B cell (primary cell): ENCODE measurements at regions not wholly inside any gene's neighbourhood (a gene's known extent, or its start where the extent isn't known, plus 50 kb on each side); places are given as distances from the start of the nearest gene placed in this dataset.

Experiments used
- ATAC-seq: fragments of 200-7000 bp; cut with Tn5 transposase; one replicate; pipeline ENCODE4 v1.10.0; 2021; ENCODE audit warnings: low read depth, mild to moderate bottlenecking, moderate number of reproducible peaks, moderate library complexity
- CTCF ChIA-PET: fragments of 350-600 bp; sonication (Branson Sonifier 250); formaldehyde crosslinking; loops from one replicate; lab custom pipeline; 2021; ENCODE audit warnings: antibody characterized with exemption, inconsistent platforms; lab: Charles Lee
- POLR2A ChIA-PET: fragments of 350-600 bp; sonication (Branson Sonifier 250); formaldehyde crosslinking; loops from one replicate; lab custom pipeline; 2021; ENCODE audit warnings: antibody characterized with exemption; lab: Charles Lee
- DNase-seq: peaks from one replicate; pipeline ENCODE4 v3.0.0; 2013
- H2AFZ ChIP-seq: 2 replicates; pipeline ENCODE4 v1.6.1; 2012; ENCODE audit warnings: mild to moderate bottlenecking, low read depth, low read length; ENCODE audit not compliant: insufficient read depth, poor library complexity, severe bottlenecking
- H3K27ac ChIP-seq, 2 donors: 1 replicate in 1 of 2; 2 replicates in 1 of 2; pipeline ENCODE4 v1.5.1; 2012 to 2013; ENCODE audit warnings: low read length in 2 of 2, mild to moderate bottlenecking in 2 of 2, moderate library complexity in 1 of 2
- H3K27me3 ChIP-seq, 4 experiments: fragments of 200-600 bp in 1 of 4; sonication (generic) in 1 of 4; replicated peaks in 1 of 4; 1 replicate in 2 of 4; 2 replicates in 2 of 4; pipeline versions ENCODE4 v1.6.1 to v1.7.0; 2013 to 2016; ENCODE audit warnings: low read length in 3 of 4, mild to moderate bottlenecking in 2 of 4, mixed read lengths in 1 of 4, moderate library complexity in 1 of 4; ENCODE audit not compliant: insufficient read depth in 4 of 4, control insufficient read depth in 3 of 4; ENCODE audit errors: control extremely low read depth in 1 of 4
- H3K36me3 ChIP-seq, 2 experiments: replicated peaks in 1 of 2; 1 replicate in 1 of 2; 2 replicates in 1 of 2; pipeline versions ENCODE4 v1.6.1 to v1.7.1; 2013; ENCODE audit warnings: low read length in 1 of 2; ENCODE audit not compliant: insufficient read depth in 2 of 2, control insufficient read depth in 1 of 2; ENCODE audit errors: control extremely low read depth in 1 of 2, extremely low read depth in 1 of 2
- H3K4me1 ChIP-seq, 2 donors: fragments of 200-600 bp in 1 of 2; sonication (generic) in 1 of 2; 1 replicate in 1 of 2; 2 replicates in 1 of 2; pipeline versions ENCODE4 v1.5.1 to v1.6.1; 2013 to 2017; ENCODE audit warnings: low read length in 2 of 2; ENCODE audit not compliant: control insufficient read depth in 2 of 2, insufficient read depth in 2 of 2
- H3K4me2 ChIP-seq: replicated peaks from 2 replicates; pipeline ENCODE3; 2012; ENCODE audit warnings: mild to moderate bottlenecking, low read depth, low read length; ENCODE audit not compliant: poor library complexity, severe bottlenecking
- H3K4me3 ChIP-seq, 5 experiments: fragments of 200-600 bp in 1 of 5; sonication (generic) in 1 of 5; 1 replicate in 3 of 5; 2 replicates in 2 of 5; pipeline versions ENCODE4 v1.5.1 to v1.7.0; 2011 to 2016; ENCODE audit warnings: low read length in 4 of 5, mild to moderate bottlenecking in 4 of 5, low read depth in 2 of 5, control low read depth in 1 of 5, moderate library complexity in 1 of 5; ENCODE audit not compliant: insufficient read depth in 1 of 5; ENCODE audit errors: control extremely low read depth in 1 of 5, extremely low read depth in 1 of 5
- H3K79me2 ChIP-seq: fragments of 200-600 bp; sonication (generic); one replicate; pipeline ENCODE4 v1.6.0; 2016; ENCODE audit warnings: low read length; ENCODE audit not compliant: control insufficient read depth, insufficient read depth
- H3K9ac ChIP-seq: fragments of 200-600 bp; sonication (generic); 2 replicates; pipeline ENCODE4 v1.6.1; 2017; ENCODE audit warnings: mild to moderate bottlenecking, low read length, moderate library complexity
- H3K9me3 ChIP-seq, 3 donors: one replicate each; pipeline versions ENCODE4 v1.6.1 to v1.7.1; 2013; ENCODE audit warnings: low read length in 2 of 3; ENCODE audit not compliant: control insufficient read depth in 2 of 3, insufficient read depth in 1 of 3; ENCODE audit errors: control extremely low read depth in 1 of 3
- H4K20me1 ChIP-seq: 2 replicates; pipeline ENCODE4 v1.6.0; 2012; ENCODE audit warnings: mild to moderate bottlenecking, low read length; ENCODE audit not compliant: insufficient read depth, control insufficient read depth, poor library complexity, severe bottlenecking
- H3K27ac Mint-ChIP-seq: one replicate; pipeline ENCODE4 v1.8.0; 2021; ENCODE audit warnings: mixed read lengths
- H3K27me3 Mint-ChIP-seq: one replicate; pipeline ENCODE4 v1.8.0; 2021; ENCODE audit warnings: mixed read lengths
- H3K4me1 Mint-ChIP-seq: one replicate; pipeline ENCODE4 v1.8.0; 2021; ENCODE audit warnings: mixed read lengths
- H3K4me3 Mint-ChIP-seq: one replicate; pipeline ENCODE4 v1.8.0; 2021; ENCODE audit warnings: mixed read lengths
- H3K9me3 Mint-ChIP-seq: one replicate; pipeline ENCODE4 v1.8.0; 2022; ENCODE audit warnings: mixed read lengths; ENCODE audit not compliant: insufficient read depth
- EZH2 ChIP-seq: IDR thresholded peaks from 2 replicates; pipeline ENCODE4 v1.6.1; 2012; ENCODE audit warnings: borderline replicate concordance, low read depth, mild to moderate bottlenecking, moderate library complexity, low read length; ENCODE audit not compliant: insufficient read depth, poor library complexity, severe bottlenecking
- WGBS: methylation state at CpG from one replicate; pipeline ENCODE4 v1.1.5; 2013; ENCODE audit warnings: missing lambda C conversion rate; ENCODE audit not compliant: insufficient coverage; 5-methylcytosine and 5-hydroxymethylcytosine counted together
- intact Hi-C: fragments of 100-400 bp; cut with micrococcal nuclease; formaldehyde crosslinking; loops from one replicate; pipeline ENCODE4 v1.10.0; 2022
- TF ChIP-seq, protein P1 (sequence below): fragments of 200-600 bp; IDR thresholded peaks from one replicate; pipeline ENCODE4 v1.8.0; 2022; ENCODE audit warnings: antibody characterized with exemption, mild to moderate bottlenecking

DNA sequence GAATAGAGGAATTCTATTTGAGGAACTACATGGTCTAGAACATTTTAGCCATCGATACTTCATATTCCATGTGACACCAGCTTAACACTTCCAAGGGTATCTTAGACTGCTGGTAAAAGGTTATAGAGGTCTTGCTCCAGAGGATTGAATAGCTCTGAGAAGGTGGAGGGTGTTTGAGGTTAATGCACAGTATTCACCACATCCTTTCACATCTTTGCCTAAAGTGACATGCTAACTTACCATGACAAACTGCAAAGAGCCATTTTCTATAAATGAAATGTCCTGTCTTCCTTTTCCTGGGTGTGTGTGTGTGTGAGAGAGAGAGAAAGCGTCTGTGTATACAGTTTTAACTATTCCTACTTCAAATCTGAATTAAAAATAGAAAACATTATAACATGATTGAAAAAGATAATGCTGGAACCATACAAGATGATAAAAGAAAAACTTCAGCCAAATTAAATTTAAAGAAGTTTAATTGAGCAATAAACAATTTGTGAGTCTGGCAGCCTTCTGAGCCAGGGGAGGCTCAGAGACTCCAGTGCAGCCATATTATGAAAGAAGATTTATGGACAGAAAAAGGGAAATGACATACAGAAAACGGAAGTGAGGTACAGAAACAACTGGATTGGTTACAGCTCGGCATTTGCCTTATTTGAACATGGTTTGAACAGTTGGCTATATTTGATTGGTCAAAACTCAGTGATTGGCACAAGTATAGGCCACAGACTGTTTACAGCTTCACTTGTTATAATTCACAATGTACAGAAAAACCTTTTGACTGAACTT lies 320.9 kb upstream of the CCDC179 start:
- no peaks in the 10 kb centered on the region for H3K79me2 ChIP-seq
- Mint-ChIP-seq H3K4me1 (no peaks in the 10 kb centered on the region), H3K9me3 (peaks cover 3% of the 10 kb centered on the region), H3K27me3 (no peaks in the 10 kb centered on the region), H3K4me3 (no peak overlapping the region), H3K27ac (no peak overlapping the region)
- H3K4me1 ChIP-seq: no peaks in the 10 kb centered on the region
- no peak overlapping the region for H3K27ac ChIP-seq
- H3K9me3 ChIP-seq: no peaks in the 10 kb centered on the region
- intact Hi-C loops: no loop called here
- no peak overlapping the region for H3K4me2 ChIP-seq
- H3K36me3 ChIP-seq: no peaks in the 10 kb centered on the region
- 77% methylated on average over 2 of the region's 4 CpGs for WGBS
- DNase-seq (no peak), ATAC-seq (no peak)
- no peak overlapping the region for H3K9ac ChIP-seq
- TF ChIP-seq EZH2: no peak
- TF ChIP-seq, protein P1, sequence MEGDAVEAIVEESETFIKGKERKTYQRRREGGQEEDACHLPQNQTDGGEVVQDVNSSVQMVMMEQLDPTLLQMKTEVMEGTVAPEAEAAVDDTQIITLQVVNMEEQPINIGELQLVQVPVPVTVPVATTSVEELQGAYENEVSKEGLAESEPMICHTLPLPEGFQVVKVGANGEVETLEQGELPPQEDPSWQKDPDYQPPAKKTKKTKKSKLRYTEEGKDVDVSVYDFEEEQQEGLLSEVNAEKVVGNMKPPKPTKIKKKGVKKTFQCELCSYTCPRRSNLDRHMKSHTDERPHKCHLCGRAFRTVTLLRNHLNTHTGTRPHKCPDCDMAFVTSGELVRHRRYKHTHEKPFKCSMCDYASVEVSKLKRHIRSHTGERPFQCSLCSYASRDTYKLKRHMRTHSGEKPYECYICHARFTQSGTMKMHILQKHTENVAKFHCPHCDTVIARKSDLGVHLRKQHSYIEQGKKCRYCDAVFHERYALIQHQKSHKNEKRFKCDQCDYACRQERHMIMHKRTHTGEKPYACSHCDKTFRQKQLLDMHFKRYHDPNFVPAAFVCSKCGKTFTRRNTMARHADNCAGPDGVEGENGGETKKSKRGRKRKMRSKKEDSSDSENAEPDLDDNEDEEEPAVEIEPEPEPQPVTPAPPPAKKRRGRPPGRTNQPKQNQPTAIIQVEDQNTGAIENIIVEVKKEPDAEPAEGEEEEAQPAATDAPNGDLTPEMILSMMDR: no peak
- ChIA-PET CTCF (no interaction called here), POLR2A (no interaction called here)
- H3K4me3 ChIP-seq: no peak overlapping the region
- H3K27me3 ChIP-seq: no peaks in the 10 kb centered on the region
- H2AFZ ChIP-seq: no peak overlapping the region
- H4K20me1 ChIP-seq: no peaks in the 10 kb centered on the region

GRCh38 chr11:23192256-23192655 lies 332.0 kb upstream of the CCDC179 start:
- no peak overlapping the region for H3K4me2 ChIP-seq
- H3K4me1 Mint-ChIP-seq: no peaks in the 10 kb centered on the region
- H2AFZ ChIP-seq: no peak overlapping the region
- no peak for DNase-seq
- H3K27me3 Mint-ChIP-seq: no peaks in the 10 kb centered on the region
- H4K20me1 ChIP-seq: no peaks in the 10 kb centered on the region
- no peaks in the 10 kb centered on the region for H3K79me2 ChIP-seq
- H3K27ac ChIP-seq: no peak overlapping the region
- TF ChIP-seq, protein P1: no peak
- TF ChIP-seq EZH2: no peak
- no peak for ATAC-seq
- intact Hi-C loops: no loop called here
- 100% methylated on average over 2 of the region's 3 CpGs for WGBS
- no peaks in the 10 kb centered on the region for H3K36me3 ChIP-seq
- ChIA-PET POLR2A (no interaction called here), CTCF (no interaction called here)
- H3K9ac ChIP-seq: no peak overlapping the region
- H3K4me1 ChIP-seq: no peaks in the 10 kb centered on the region
- H3K9me3 ChIP-seq: peaks cover 0 to 1% (median 0%) of the 10 kb centered on the region in 3 donors
- no peaks in the 10 kb centered on the region for H3K9me3 Mint-ChIP-seq
- no peaks in the 10 kb centered on the region for H3K27me3 ChIP-seq
- H3K27ac Mint-ChIP-seq: no peak overlapping the region
- H3K4me3 Mint-ChIP-seq: no peak overlapping the region
- no peak overlapping the region for H3K4me3 ChIP-seq
